ENCODE measurements at regions not wholly inside any gene's neighbourhood (a gene's known extent, or its start where the extent isn't known, plus 50 kb on each side); places are given as distances from the start of the nearest gene placed in this dataset.

DNA sequence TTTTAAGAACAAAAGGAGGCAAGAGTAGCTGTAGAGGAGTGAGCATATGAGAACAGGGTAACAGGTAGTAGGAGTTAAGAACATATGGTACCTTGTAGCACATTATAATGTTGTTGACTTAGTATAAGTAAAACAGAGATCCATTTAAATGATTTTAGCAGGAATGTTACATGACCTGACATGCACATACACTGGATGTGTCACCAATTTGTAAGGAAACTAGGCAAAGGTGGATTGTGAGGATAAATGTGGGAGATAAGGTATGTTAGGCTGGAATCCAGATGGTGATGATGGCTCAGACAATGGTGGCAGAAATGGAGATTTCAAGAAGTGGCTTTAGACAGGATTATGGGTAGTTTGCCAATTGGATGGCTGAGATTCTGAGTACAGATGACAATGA lies 443.1 kb upstream of the DAB2 start:
- TF ChIP-seq, protein P1, sequence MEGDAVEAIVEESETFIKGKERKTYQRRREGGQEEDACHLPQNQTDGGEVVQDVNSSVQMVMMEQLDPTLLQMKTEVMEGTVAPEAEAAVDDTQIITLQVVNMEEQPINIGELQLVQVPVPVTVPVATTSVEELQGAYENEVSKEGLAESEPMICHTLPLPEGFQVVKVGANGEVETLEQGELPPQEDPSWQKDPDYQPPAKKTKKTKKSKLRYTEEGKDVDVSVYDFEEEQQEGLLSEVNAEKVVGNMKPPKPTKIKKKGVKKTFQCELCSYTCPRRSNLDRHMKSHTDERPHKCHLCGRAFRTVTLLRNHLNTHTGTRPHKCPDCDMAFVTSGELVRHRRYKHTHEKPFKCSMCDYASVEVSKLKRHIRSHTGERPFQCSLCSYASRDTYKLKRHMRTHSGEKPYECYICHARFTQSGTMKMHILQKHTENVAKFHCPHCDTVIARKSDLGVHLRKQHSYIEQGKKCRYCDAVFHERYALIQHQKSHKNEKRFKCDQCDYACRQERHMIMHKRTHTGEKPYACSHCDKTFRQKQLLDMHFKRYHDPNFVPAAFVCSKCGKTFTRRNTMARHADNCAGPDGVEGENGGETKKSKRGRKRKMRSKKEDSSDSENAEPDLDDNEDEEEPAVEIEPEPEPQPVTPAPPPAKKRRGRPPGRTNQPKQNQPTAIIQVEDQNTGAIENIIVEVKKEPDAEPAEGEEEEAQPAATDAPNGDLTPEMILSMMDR (IDR thresholded peaks at IDR 0.05), result no peak
- H3K36me3 Mint-ChIP-seq (ENCODE audit: low read depth), result peaks cover 11% of the 10 kb centered on the region
- H3K27me3 Mint-ChIP-seq (ENCODE audit: low read depth), result peaks cover 9% of the 10 kb centered on the region
- H3K4me3 Mint-ChIP-seq (ENCODE audit: unreplicated experiment), result no peak overlapping the region
- DNase-seq (ENCODE audit: low spot score), result no peak
- no peak overlapping the region for H3K27ac Mint-ChIP-seq (ENCODE audit: unreplicated experiment)
- H3K9me3 Mint-ChIP-seq (ENCODE audit: low read depth), result peaks cover 40% of the 10 kb centered on the region
- H3K4me1 Mint-ChIP-seq (ENCODE audit: low read depth), result peaks cover 3% of the 10 kb centered on the region

DNA sequence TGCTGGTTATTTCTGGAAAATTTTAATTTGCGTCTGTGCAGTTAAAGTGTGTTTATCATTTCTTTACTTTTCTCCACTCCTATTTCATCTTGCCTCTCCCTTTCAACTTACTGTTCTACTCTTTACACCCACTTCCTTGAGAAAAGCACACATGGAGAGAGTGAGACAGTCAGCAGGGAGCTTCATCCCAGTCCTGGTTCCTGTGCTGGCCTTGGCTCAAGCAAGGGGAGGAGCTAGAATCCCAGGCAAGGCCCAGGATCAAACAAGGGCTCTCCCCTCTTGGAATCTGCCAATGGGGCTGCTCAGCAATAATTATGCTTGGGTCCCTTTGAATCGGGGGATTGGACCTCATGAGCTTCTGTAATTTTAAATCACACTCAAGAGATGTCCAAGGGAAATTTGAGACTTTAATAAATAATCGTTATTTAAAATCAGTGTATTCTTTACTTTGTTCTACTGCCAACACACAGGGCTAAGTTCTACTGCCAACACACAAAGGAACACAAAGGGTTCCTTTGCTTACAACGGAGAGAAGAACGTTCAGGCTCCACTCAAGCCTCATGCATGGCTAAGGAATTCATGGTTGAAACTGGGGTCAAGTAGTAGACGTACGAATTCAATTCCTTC lies 439.3 kb upstream of the DAB2 start:
- H3K4me3 Mint-ChIP-seq (ENCODE audit: unreplicated experiment), result no peak overlapping the region
- no peaks in the 10 kb centered on the region for H3K36me3 Mint-ChIP-seq (ENCODE audit: low read depth)
- peaks cover 3% of the 10 kb centered on the region for H3K4me1 Mint-ChIP-seq (ENCODE audit: low read depth)
- no peak overlapping the region for H3K27ac Mint-ChIP-seq (ENCODE audit: unreplicated experiment)
- H3K9me3 Mint-ChIP-seq (ENCODE audit: low read depth), result peaks cover 24% of the 10 kb centered on the region
- H3K27me3 Mint-ChIP-seq (ENCODE audit: low read depth), result no peaks in the 10 kb centered on the region
- no peak for DNase-seq (ENCODE audit: low spot score)
- TF ChIP-seq, protein P1 (IDR thresholded peaks at IDR 0.05), result no peak

DNA sequence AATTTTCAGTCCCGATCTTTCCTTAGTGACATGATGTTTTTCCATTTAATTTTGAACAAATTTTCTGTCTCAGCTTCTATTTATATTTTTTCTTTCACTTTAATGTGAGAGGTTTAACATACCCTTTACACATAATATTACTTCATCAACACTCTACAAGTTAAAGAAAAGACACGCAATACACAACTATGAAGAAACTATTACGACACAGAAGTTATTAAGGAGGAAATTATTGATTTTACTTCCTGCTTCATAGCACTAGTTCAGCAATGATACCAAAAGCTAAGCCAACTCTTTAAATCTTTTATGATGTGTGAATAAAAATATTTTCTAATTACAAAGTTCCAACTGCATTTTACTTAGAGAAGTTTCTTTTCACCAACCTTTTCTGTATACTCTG lies 432.3 kb upstream of the DAB2 start:
- peaks cover 9% of the 10 kb centered on the region for H3K27me3 Mint-ChIP-seq (ENCODE audit: low read depth)
- TF ChIP-seq, protein P1 (IDR thresholded peaks at IDR 0.05), result no peak
- H3K9me3 Mint-ChIP-seq (ENCODE audit: low read depth), result no peaks in the 10 kb centered on the region
- no peaks in the 10 kb centered on the region for H3K36me3 Mint-ChIP-seq (ENCODE audit: low read depth)
- no peak overlapping the region for H3K4me3 Mint-ChIP-seq (ENCODE audit: unreplicated experiment)
- H3K27ac Mint-ChIP-seq (ENCODE audit: unreplicated experiment), result no peak overlapping the region
- DNase-seq (ENCODE audit: low spot score), result no peak
- peaks cover 12% of the 10 kb centered on the region for H3K4me1 Mint-ChIP-seq (ENCODE audit: low read depth)

DNA sequence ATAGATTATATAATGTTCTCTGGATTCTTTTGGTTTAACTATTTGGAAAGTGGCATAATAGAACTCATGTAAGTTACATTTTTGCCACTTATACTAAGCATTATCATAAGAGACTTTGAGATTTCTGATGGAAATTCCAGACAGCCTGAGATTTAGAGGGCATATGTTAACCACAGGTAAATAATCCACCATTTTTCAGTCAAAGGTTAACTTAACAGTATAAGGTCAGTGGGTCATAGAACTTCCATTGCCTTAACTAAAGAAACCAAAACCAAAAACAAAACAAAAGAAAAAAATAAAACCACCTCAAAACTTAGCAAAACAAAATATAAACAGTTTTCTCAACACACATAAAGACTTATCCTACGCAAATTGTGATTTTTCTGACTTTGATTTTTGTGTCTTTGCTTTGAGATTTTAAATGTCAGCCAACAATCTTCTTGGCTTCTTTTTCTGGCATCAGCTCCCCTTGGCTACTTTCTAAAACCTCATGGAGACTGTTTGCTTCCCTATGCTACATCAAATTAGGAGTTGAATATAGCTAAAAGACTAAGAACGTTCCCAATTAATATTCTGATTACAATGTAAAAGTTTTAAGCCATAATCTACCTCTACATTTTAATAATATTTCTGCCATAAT lies 430.1 kb upstream of the DAB2 start:
- peaks cover 9% of the 10 kb centered on the region for H3K27me3 Mint-ChIP-seq (ENCODE audit: low read depth)
- no peak overlapping the region for H3K27ac Mint-ChIP-seq (ENCODE audit: unreplicated experiment)
- H3K4me1 Mint-ChIP-seq (ENCODE audit: low read depth), result peaks cover 12% of the 10 kb centered on the region
- no peaks in the 10 kb centered on the region for H3K36me3 Mint-ChIP-seq (ENCODE audit: low read depth)
- TF ChIP-seq, protein P1 (IDR thresholded peaks at IDR 0.05), result no peak
- no peak for DNase-seq (ENCODE audit: low spot score)
- no peak overlapping the region for H3K4me3 Mint-ChIP-seq (ENCODE audit: unreplicated experiment)
- no peaks in the 10 kb centered on the region for H3K9me3 Mint-ChIP-seq (ENCODE audit: low read depth)

DNA sequence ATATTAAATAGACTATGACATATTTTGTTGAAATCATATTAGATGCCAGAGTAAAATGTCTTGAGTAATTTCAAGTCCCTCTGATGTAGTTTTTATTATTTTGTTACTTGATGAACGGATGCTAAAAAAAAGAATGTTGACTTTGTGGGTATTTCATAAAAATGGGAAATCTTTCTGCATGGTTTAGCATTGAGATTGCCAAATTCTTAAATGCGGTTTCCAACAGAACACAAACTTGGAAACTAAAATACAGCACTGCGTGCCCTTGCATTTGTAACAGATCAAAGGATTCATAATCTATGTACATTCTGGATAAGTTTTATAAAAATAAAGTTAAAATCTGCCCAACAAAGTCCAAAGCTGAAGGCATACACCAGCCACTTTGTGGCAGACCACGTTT lies 425.5 kb upstream of the DAB2 start:
- H3K9me3 Mint-ChIP-seq (ENCODE audit: low read depth), result peaks cover 7% of the 10 kb centered on the region
- H3K4me1 Mint-ChIP-seq (ENCODE audit: low read depth), result no peaks in the 10 kb centered on the region
- H3K27ac Mint-ChIP-seq (ENCODE audit: unreplicated experiment), result no peak overlapping the region
- H3K27me3 Mint-ChIP-seq (ENCODE audit: low read depth), result peaks cover 11% of the 10 kb centered on the region
- peaks cover 5% of the 10 kb centered on the region for H3K36me3 Mint-ChIP-seq (ENCODE audit: low read depth)
- H3K4me3 Mint-ChIP-seq (ENCODE audit: unreplicated experiment), result no peak overlapping the region
- no peak for DNase-seq (ENCODE audit: low spot score)
- TF ChIP-seq, protein P1 (IDR thresholded peaks at IDR 0.05), result no peak
